GM23338 (cell line): ENCODE measurements at regions not wholly inside any gene's neighbourhood (a gene's known extent, or its start where the extent isn't known, plus 50 kb on each side); places are given as distances from the start of the nearest gene placed in this dataset.

Experiments
- CREB1 ChIP-seq: fragments of 250-450 bp; sonication (Bioruptor Pico); IDR thresholded peaks from 2 replicates; pipeline ENCODE4 v1.5.0; 2020; ENCODE audit warnings: low read depth, mild to moderate bottlenecking, moderate library complexity
- CTCF ChIP-seq, 2 experiments: fragments of 200-600 bp in 1 of 2; sonication (generic) in 1 of 2; conservative IDR thresholded peaks; 2 replicates each; pipeline versions ENCODE4 v1.5.1 to v1.6.1; 2016 to 2017; ENCODE audit warnings: antibody characterized with exemption in 2 of 2, low read depth in 2 of 2, mild to moderate bottlenecking in 2 of 2, moderate library complexity in 1 of 2
- EZH2 ChIP-seq: fragments of 200-600 bp; sonication (generic); IDR thresholded peaks from one replicate; pipeline ENCODE4 v1.8.0; 2017; ENCODE audit warnings: antibody characterized with exemption, mild to moderate bottlenecking, low read depth; ENCODE audit not compliant: unreplicated experiment
- POLR2AphosphoS5 ChIP-seq: IDR thresholded peaks from 2 replicates; pipeline ENCODE4 v1.6.1; 2016; ENCODE audit warnings: antibody characterized with exemption, low read depth

GRCh38 chr21:26756491-26757159 is 88.6 kb downstream of the ADAMTS1 start:
- no peak for TF ChIP-seq EZH2
- no peak for TF ChIP-seq POLR2AphosphoS5
- TF ChIP-seq CTCF (conservative IDR thresholded peaks at IDR 0.05; ENCODE audit: low read depth in 2 of 2) = no peak
- TF ChIP-seq CREB1 (CRISPR knock-in tag) = no peak
